PC-3 (cell line): ENCODE measurements at regions not wholly inside any gene's neighbourhood (a gene's known extent, or its start where the extent isn't known, plus 50 kb on each side); places are given as distances from the start of the nearest gene placed in this dataset.

Experiments used
- EZH2 ChIP-seq: fragments of 300-600 bp; sonication (generic); IDR thresholded peaks from one replicate; pipeline ENCODE4 v1.6.1; 2017; ENCODE audit warnings: antibody characterized with exemption, mild to moderate bottlenecking, low read length; ENCODE audit not compliant: unreplicated experiment
- EZH2phosphoT487 ChIP-seq: fragments of 300-600 bp; sonication (generic); IDR thresholded peaks from 2 replicates; pipeline ENCODE4 v1.6.1; 2018; ENCODE audit warnings: mild to moderate bottlenecking, antibody characterized with exemption, low read length, borderline replicate concordance
- TF ChIP-seq, protein P1 (sequence below): fragments of 300-600 bp; sonication (generic); conservative IDR thresholded peaks from 2 replicates; pipeline ENCODE4 v1.5.1; 2017; ENCODE audit warnings: antibody characterized with exemption, low read depth, mild to moderate bottlenecking, low read length

DNA sequence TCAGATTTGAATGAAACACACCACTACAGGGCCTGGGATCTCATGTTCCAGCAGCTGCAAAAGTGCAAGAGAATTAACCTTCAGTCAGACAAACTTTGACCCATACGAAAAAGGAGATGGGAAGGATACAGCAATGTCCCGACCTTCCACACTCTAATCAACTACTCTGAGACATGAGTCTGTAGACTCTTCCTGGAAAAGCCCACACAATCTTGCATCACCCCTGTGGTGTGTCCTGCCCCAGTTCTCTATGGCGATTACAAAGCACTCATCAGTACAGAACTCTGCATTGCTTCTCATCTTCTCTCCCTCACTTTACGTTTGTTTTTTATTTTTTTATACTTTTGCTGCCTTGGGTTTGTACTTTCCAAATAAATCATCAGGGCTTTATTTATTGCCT is 241.0 kb upstream of the KIF2A start:
- TF ChIP-seq, protein P1, sequence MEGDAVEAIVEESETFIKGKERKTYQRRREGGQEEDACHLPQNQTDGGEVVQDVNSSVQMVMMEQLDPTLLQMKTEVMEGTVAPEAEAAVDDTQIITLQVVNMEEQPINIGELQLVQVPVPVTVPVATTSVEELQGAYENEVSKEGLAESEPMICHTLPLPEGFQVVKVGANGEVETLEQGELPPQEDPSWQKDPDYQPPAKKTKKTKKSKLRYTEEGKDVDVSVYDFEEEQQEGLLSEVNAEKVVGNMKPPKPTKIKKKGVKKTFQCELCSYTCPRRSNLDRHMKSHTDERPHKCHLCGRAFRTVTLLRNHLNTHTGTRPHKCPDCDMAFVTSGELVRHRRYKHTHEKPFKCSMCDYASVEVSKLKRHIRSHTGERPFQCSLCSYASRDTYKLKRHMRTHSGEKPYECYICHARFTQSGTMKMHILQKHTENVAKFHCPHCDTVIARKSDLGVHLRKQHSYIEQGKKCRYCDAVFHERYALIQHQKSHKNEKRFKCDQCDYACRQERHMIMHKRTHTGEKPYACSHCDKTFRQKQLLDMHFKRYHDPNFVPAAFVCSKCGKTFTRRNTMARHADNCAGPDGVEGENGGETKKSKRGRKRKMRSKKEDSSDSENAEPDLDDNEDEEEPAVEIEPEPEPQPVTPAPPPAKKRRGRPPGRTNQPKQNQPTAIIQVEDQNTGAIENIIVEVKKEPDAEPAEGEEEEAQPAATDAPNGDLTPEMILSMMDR = no peak
- TF ChIP-seq EZH2phosphoT487 (no peak), EZH2 (no peak)
